ENCODE measurements at regions not wholly inside any gene's neighbourhood (a gene's known extent, or its start where the extent isn't known, plus 50 kb on each side); places are given as distances from the start of the nearest gene placed in this dataset.
"Not testable (repeated sequence)": the region's sequence is repeated elsewhere in the genome, so short reads cannot be mapped to it uniquely, and the experiment has no call there.

DNA sequence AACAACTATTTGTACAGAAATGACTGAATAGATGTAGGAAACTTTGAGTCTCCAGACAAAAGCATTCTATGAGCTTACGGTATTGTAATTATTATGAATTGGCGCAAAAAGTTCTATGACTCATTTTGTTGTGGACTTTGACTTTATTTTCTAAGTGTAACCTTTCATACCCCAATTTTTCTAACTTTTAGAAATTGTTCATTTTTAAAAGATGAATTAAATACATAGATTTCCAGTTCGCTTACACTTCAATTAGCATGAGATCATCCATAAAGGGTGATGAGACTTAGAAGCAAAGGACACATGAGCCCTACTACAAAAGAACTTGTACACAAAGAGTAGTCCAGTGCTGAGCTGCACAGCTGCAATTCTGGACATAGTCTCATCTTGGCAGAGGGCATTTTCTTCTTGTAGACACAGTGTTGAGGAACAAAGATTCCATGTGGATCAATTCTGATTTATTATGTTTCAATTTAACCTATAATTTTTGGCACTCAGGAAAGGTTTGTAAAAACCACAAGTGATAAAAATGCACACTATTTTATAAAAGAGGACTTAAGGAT, 431.1 kb downstream of the LRRIQ3 start:
- DNase-seq: no peak

- DNase-seq: no peak
Measured at GRCh38 chr1:73765551-73766233, 432.3 kb downstream of the LRRIQ3 start.

GRCh38 chr1:73761559-73761958, 436.4 kb downstream of the LRRIQ3 start:
- DNase-seq: no peak

- no peak for DNase-seq
Measured at GRCh38 chr1:73759011-73759410, 439.0 kb downstream of the LRRIQ3 start.

- no peak for DNase-seq
Measured at GRCh38 chr1:73756817-73757216, 441.2 kb downstream of the LRRIQ3 start.

GRCh38 chr1:73755649-73756048, 442.3 kb downstream of the LRRIQ3 start:
- no peak for DNase-seq

GRCh38 chr1:73749996-73750395, 448.0 kb downstream of the LRRIQ3 start:
- no peak for DNase-seq

- no peak for DNase-seq
Measured at GRCh38 chr1:73744985-73745384, 453.0 kb downstream of the LRRIQ3 start.

DNA sequence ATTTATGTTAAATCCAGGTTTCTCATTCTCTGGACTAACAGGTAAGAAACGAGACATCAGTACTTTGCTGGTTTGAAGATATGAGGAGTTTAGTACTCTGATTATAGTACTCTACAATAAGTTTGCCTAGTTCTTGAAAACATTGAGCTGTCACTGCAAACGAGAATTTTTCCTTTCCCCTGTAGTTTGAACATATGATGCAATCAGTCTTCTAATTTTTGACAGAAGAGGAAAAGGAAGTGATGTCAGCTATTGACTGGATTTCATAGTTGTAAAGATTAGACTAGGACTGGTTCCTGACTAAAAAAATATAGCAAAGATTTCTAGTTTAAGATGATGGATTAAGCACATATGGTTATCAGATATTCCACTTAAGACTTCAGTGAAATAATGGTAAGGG, 461.9 kb downstream of the LRRIQ3 start:
- no peak for DNase-seq

DNA sequence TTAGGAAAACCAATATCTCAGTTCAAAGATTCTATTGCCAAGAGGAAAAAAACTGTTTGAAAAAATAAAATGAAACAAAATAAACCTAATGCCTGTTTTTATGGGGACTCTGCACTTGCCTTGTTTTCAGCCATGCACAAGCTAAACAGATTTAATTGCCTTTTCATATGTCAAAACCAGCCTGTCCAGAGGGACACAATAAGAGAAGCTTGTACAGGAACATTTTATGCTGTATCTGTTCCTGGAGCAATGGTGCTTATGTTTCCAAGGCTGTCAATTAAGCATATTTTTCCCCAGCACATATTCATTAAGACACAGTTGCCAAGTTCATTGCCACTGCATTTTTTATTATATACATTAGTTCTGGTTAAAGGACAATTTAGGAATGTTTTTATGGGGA, 470.9 kb downstream of the LRRIQ3 start:
- no peak for DNase-seq

DNA sequence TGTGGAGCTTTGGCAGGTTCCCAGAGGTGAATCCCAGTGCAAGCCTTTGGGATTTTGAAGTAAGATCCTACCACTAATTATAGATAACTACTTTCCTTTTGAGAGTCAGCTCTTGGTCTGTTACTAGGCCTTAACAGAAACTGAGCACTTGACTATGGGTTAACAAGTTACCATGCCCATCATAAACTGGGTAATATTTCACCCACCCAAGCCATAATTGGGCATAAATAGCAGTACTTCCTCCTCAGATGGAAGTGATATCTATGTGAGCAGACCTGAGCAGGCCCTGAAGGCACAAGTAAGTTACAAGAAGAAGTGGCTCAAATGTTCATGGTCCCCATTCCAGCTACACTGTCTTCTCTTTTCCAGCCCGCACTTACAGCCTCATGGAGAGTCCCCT, 475.9 kb downstream of the LRRIQ3 start:
- DNase-seq: no peak

- no peak for DNase-seq
Measured at GRCh38 chr1:73717976-73718375, 480.0 kb downstream of the LRRIQ3 start.

- DNase-seq: no peak
Measured at GRCh38 chr1:73711089-73711488, 486.9 kb downstream of the LRRIQ3 start.

GRCh38 chr1:73701826-73702225, 496.1 kb downstream of the LRRIQ3 start:
- DNase-seq: no peak

GRCh38 chr1:73676186-73676585, 521.8 kb downstream of the LRRIQ3 start:
- no peak for DNase-seq

DNA sequence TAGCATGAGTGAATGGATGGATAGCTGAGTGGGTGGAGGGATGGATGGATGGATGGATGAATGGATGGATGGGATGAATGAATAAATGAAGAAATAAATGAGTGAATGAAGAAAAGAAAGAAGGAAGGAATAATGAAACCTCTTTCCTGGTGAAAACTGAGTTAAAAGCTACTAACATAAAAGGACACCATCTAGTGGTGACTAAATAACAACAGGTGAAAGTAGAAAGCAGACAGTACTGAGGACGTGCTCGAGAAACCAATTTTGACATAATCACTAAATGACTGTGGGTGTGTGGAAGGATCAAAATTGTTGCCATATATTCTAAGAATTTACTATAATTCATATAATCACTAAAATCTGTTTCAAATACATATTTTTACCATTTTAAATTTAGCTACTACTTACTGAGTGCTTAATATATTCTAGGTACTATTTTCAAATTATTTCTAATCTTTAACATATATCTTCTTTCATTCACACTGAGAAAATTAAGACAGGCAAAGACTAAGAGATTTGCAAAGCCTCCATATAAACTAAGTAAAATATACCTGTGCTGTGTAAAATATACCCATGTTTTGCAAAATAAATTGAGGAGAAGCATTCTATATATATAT, 522.9 kb downstream of the LRRIQ3 start:
- DNase-seq: no peak

DNA sequence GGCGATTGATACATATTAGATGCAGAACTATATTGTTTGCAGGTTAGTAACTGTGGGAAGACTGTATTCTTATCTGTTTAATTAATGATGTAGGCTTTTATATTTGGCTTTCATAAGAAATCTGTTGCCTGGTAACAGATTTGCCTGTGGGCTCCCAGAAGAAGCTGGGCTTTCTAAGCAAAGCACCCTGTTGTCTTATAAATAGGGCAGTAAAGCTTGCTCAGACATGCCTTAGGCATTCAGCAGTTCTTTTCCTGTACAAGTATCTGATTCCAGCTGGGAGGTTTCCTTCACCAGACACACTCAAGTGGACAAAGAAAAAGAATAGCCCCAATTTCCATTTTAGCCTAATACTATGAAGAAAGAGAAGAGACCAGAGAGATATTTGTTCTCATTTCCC, 524.0 kb downstream of the LRRIQ3 start:
- no peak for DNase-seq

- no peak for DNase-seq
Measured at GRCh38 chr1:73671530-73671929, 526.4 kb downstream of the LRRIQ3 start.

DNA sequence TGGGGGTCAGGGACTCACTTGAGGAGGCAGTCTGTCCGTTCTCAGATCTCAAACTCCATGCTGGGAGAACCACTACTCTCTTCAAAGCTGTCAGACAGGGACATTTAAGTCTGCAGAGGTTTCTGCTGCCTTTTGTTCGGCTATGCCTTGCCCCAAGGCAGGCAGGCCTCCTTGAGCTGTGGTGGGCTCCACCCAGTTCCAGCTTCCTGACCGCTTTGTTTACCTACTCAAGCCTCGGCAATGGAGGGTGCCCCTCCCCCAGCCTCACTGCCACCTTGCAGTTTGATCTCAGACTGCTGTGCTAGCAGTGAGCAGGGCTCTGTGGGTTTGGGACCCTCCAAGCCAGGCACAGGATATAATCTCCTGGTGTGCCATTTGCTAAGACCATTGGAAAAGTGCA, 530.0 kb downstream of the LRRIQ3 start:
- DNase-seq: not testable (repeated sequence)

DNA sequence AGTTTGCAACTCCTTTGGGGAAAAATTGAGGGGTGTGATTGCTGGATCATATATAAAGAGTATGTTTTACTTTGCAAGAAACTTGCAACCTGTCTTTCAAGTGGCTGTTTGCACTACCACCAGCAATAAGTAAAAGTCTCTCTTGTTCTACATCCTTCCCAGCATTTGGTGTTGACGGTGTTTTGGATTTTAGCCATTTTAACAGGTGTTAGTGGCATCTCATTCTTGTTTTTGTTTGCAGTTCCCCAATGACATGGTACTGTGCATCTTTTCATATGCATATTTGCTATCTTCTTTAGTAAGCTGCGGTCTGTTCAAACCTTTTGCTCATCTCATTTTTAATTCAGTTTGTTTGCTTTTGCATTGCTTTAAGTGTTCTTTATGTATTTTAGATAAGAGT, 535.5 kb downstream of the LRRIQ3 start:
- no peak for DNase-seq

DNA sequence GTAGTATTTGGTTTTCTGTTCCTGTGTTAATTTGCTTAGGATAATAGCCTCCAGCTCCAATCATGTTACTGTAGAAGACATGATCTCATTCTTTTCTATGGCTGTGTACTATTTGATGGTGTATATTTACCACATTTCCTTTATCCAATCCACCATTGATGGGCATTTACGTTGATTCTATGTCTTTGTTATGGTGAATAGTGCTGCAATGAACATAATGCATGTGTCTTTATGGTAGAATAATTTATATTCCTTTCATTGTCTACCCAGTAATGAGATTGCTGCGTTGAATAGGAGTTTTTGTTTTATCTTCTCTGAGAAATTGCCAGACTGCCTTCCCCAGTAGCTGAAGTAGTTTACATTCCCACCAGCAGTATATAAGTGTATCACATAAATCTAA, 538.8 kb downstream of the LRRIQ3 start:
- DNase-seq: no peak

- DNase-seq: no peak
Measured at GRCh38 chr1:73654714-73655113, 543.3 kb downstream of the LRRIQ3 start.

DNA sequence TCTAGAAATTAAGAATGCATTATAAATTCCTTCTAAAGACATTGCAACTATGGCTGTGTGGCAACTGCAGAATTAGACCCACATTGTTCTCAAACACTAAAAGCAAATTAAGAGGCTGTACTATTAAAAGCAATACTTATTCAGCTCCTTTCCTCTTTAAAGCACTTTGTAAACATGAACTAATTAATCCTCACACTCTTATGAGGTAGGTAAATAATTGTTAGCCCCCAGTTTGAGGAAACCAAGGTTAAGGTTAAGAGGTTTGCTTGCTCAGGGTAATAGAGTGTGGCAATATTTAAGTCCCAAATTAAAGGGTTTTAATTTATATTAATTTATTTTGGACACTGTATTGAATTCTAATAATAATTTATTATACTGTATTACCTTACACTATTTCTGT, 553.8 kb downstream of the LRRIQ3 start:
- no peak for DNase-seq

GRCh38 chr1:73639494-73639893, 558.5 kb downstream of the LRRIQ3 start:
- DNase-seq: no peak

- DNase-seq: no peak
Measured at GRCh38 chr1:73637264-73637663, 560.7 kb downstream of the LRRIQ3 start.
